Motor neuron (in vitro differentiated cells): ENCODE measurements at regions not wholly inside any gene's neighbourhood (a gene's known extent, or its start where the extent isn't known, plus 50 kb on each side); places are given as distances from the start of the nearest gene placed in this dataset.

Experiments
- ATAC-seq, 8 experiments: fragments of 200-7000 bp; cut with Tn5 transposase; replicated peaks in 6 of 8; 2 replicates each; pipeline ENCODE4 v1.8.0; 2021; ENCODE audit warnings: mild to moderate bottlenecking in 8 of 8, moderate library complexity in 8 of 8
- H3K27ac ChIP-seq, 2 donors: fragments of 250-450 bp; sonication (Bioruptor Pico); 2 replicates each; pipeline ENCODE4 v1.9.0; 2021; ENCODE audit warnings: antibody characterized with exemption in 2 of 2, mild to moderate bottlenecking in 2 of 2, moderate library complexity in 1 of 2
- H3K4me1 ChIP-seq, 2 donors: fragments of 250-450 bp; sonication (Bioruptor Pico); replicated peaks in 1 of 2; 2 replicates each; pipeline ENCODE4 v1.6.1; 2021; ENCODE audit warnings: antibody characterized with exemption in 2 of 2, mild to moderate bottlenecking in 2 of 2, moderate library complexity in 1 of 2
- H3K4me3 ChIP-seq, 5 donors: fragments of 250-450 bp; sonication (Bioruptor Pico); 2 replicates each; pipeline ENCODE4 v1.9.0; 2021; ENCODE audit warnings: antibody characterized with exemption in 5 of 5, mild to moderate bottlenecking in 5 of 5, moderate library complexity in 4 of 5
- WGBS, 10 experiments: fragments of 450-650 bp; shearing (Covaris generic); methylation state at CpG; one replicate each; pipeline ENCODE4 v1.0.0; 2022; 5-methylcytosine and 5-hydroxymethylcytosine counted together
- in situ Hi-C, 9 experiments: fragments of 400-800 bp; cut with MboI; loops; one replicate each; pipeline ENCODE4 v1.15.0; 2021; ENCODE audit warnings: low sequenced_read_pairs in 9 of 9, low pct_unique_long_range_greater_than_20kb in 2 of 9; ENCODE audit not compliant: unreplicated experiment in 9 of 9

DNA sequence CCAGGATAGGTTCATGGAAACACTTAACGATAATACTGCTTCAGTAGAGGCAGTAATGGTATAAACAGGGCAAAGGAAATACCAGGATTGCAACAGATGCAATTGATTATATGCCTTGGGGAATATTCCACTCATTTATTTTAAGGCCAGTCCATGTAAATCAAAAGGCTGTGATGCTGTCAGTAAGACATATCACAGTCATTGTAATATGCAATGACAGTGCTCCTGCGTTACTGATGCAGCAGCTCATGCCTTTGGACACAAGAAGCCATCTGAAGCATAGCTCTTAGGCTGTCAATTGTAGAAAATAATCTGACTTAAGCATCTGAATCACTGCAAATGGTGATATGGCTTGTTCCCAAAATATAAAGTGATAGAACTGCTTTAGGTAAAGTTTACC is 674.8 kb downstream of the TMTC2 start:
- Histone ChIP-seq H3K27ac (no peak overlapping the region), H3K4me1 (peaks cover 0 to 7% of the 10 kb centered on the region in 2 donors), H3K4me3 (no peak overlapping the region)
- ATAC-seq: peak in 6 of 8 experiments; percentile 46 to 89 (median 50)
- WGBS, 10 experiments: 0 to 90% (median 63%) methylated on average over 1 to 2 of the region's 2 CpGs; no CpG with 5 or more reads in 1 of the 10 experiments
- in situ Hi-C loops: no loop called here

DNA sequence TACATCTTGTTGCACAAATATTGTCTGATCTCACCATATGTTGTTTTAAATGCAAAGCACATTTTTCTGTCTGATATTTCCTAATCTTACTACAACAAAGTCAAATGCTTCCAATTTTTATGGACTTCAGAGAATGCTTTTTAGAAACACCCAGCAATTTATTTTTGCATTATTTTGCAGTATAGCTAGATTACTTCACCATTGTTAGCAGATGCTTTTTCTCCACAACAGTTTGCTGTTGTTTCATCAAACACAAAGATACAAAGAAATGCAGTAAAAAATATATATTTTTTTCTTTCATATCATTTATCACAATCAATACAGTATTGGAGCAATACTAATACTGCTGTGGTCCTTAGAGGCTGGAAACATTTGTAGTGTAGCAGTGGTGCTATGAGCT is 674.4 kb downstream of the TMTC2 start:
- H3K4me1 ChIP-seq: peaks cover 0 to 7% of the 10 kb centered on the region in 2 donors
- no peak overlapping the region for H3K4me3 ChIP-seq
- in situ Hi-C loops: no loop called here
- H3K27ac ChIP-seq: no peak overlapping the region
- ATAC-seq: no peak

DNA sequence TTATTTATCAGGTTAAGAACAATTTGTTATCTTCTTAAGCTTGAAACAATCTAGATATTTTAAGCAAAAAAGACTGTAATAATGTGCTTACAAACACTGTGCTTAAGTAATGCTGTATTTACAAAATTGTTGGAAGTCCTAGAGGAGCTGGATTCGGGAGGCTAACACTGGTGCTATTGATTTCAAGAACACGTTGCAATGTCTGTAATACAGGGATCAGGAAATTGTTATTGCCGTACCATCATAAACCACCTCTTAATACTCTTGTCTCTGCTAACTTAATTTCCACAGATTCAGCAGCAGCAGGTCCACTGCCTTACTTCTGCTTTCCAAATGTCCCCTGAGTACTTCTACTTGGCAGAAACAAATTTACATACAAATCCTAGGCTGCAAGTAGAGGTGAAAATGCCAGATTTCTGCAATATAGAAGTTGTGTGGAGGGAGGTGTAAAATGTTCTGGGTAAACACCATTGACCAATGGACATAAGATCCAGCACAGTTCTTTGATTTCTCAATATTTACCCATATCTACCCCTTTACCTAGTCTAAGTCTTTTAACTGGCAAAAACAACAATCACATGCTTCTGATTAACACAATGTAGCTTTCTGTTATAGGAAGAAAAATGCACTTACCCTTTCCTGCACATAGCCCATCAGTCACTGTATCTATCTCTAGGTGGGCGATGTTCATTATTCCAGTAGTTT is 663.4 kb downstream of the TMTC2 start:
- no peak overlapping the region for H3K4me3 ChIP-seq
- H3K4me1 ChIP-seq: no peaks in the 10 kb centered on the region
- in situ Hi-C loops: no loop called here
- H3K27ac ChIP-seq: no peak overlapping the region
- 26 to 98% (median 79%) methylated on average over 2 to 4 of the region's 4 CpGs; no CpG with 5 or more reads in 2 of the 10 experiments for WGBS, 10 experiments
- ATAC-seq: no peak

DNA sequence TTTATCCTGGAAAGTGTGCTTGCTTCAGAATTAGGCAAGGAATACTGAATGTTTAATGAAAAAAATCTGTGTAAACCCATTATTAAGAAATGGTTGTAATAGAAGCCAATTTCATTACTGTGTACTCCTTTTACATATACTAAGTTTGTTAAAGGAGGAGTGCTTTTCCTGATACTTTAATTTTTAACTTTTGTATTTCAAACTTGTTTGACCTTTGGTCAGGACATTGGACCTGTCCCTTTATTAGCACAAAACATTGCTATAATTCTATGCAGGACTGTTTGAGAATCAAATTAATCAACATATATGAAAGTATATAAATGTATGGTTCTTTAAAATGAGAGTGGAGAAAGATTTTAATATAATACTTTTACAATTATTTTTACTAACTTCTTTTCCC is 659.6 kb downstream of the TMTC2 start:
- H3K27ac ChIP-seq: no peak overlapping the region
- in situ Hi-C loops: no loop called here
- no peak for ATAC-seq
- H3K4me1 ChIP-seq: no peaks in the 10 kb centered on the region
- no peak overlapping the region for H3K4me3 ChIP-seq

DNA sequence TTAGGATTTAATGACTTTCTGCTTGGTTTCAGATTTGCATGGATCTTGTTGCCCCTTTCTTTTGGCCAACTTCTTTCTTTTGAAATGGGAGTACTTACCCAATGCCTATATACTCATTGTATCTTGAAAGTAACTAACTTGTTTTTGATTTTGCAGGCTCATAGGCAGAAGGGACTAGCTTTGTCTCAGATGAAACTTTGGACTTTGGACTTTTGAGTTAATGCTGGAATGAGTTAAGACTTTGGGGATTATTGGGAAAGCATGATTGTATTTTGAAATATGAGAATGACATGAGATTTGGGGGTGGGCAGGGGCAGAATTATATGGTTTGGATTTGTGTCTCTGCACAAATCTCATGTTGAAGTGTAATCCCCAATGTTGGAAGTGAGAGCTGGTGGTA is 657.1 kb downstream of the TMTC2 start:
- in situ Hi-C loops: no loop called here
- Histone ChIP-seq H3K27ac (no peak overlapping the region), H3K4me1 (no peaks in the 10 kb centered on the region), H3K4me3 (no peak overlapping the region)
- no peak for ATAC-seq

DNA sequence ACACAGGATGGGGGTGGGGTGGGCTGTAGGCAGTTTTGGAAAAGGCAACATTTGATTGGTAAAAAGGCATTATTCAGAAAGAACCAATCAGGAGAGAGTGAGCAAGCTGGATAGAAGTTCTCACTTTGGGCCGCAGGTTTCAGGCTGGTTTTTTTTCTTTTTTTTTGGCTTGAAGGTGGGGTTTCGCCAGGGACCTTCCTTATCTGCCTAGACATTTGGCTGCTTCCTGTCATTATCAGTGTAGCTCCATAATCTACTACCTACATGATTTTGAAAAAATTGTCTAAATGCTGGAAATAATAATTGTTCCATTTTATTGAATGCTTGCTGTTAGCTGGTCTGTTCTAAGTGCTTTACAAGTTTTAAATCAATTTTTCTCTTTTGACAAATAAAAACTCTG is 649.0 kb downstream of the TMTC2 start:
- Histone ChIP-seq H3K4me3 (no peak overlapping the region), H3K4me1 (no peaks in the 10 kb centered on the region), H3K27ac (no peak overlapping the region)
- in situ Hi-C loops: no loop called here
- WGBS, 10 experiments: 50 to 100% (median 84%) methylated on average over 1 to 2 of the region's 2 CpGs; no CpG with 5 or more reads in 2 of the 10 experiments
- no peak for ATAC-seq

DNA sequence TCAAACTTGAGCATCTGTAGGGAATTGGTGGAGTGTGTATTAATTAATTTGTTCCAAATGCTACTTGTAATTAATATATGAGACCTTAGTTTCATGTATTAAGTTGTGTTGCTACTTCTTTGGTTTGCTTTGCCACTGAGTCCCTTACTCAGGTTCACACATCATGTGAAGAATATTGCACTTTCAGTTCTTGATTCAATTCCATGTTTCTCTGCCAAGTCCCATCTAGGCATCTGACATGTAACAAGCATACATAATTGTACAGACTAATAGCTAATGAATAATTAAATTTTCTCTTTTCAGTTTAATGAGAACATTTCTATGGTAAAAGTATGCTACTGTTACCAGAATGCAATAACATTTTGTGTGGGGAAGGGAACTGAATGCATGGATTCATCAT is 640.0 kb downstream of the TMTC2 start:
- no peak overlapping the region for H3K27ac ChIP-seq
- in situ Hi-C loops: no loop called here
- peaks cover 0 to 12% of the 10 kb centered on the region in 2 donors for H3K4me1 ChIP-seq
- no peak for ATAC-seq
- no peak overlapping the region for H3K4me3 ChIP-seq

DNA sequence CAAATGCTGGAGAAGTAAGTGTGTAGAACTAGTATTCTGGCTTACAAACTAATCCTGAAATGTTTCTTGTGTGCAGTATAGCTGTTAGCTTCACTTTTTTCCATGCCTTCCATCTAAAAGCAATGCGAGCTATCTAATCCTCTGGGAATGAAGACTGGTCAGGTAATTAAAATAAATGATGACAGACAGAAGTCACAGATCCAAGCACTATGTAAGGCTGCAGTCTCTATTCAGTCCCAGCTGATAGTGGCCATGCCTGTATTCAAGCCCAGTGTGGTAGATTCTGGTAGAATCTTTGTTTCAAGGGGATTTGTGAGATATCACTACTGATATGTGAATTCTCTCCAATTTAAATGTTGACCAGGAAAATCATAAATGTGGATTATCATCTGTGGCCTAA is 637.2 kb downstream of the TMTC2 start:
- WGBS, 10 experiments: 10 to 86% (median 30%) methylated on average over 1 of the region's 1 CpG; no CpG with 5 or more reads in 2 of the 10 experiments
- Histone ChIP-seq H3K4me1 (peaks cover 0 to 13% of the 10 kb centered on the region in 2 donors), H3K27ac (no peak overlapping the region), H3K4me3 (no peak overlapping the region)
- in situ Hi-C loops: no loop called here
- peak in 4 of 8 experiments; percentile 6 to 31 (median 24) for ATAC-seq

DNA sequence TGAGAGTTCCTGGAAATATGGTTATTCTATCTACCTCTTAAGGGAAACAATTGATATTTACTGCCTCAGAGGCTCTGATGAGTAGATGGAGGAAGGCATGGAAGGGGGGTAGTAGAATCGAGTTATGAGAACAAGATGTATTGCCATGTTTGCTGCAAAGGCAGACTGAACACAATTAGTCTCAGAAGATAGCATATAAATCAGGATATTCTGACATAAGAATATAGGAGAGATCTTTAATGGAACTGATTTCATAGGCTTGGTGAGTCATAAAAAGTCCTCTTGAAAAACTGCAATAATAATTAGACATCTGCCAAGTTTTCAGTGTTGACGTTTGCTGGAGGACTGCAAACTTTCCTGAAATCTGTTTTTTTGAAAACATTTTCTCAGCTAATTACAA is 636.1 kb downstream of the TMTC2 start:
- peaks cover 0 to 24% of the 10 kb centered on the region in 2 donors for H3K4me1 ChIP-seq
- no peak overlapping the region for H3K4me3 ChIP-seq
- ATAC-seq: peak in 5 of 8 experiments; percentile 79 to 92 (median 88)
- in situ Hi-C loops: no loop called here
- no peak overlapping the region for H3K27ac ChIP-seq
- WGBS, 10 experiments: 0 to 83% (median 36%) methylated on average over 1 to 2 of the region's 2 CpGs; no CpG with 5 or more reads in 1 of the 10 experiments

DNA sequence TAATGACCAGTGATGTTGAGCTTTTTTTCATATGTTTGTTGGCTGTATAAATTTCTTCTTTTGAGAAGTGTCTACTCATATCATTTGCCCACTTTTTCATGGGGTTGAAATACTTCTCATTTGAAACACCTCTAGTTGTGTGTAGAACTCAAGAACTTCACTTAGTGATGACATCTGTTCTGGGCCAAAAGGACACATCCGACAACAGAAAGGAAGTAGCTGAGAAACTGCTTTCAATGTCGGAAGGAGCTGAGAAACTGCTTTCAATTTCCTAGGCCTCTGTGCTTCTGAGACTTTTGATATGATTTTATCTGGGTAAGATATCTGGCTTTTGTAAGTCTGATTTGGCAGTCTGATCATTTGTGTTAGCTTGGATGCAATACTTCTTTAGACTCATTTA is 635.3 kb downstream of the TMTC2 start:
- in situ Hi-C loops: no loop called here
- ATAC-seq: no peak
- WGBS, 10 experiments: 55 to 100% (median 92%) methylated on average over 1 to 2 of the region's 2 CpGs; no CpG with 5 or more reads in 2 of the 10 experiments
- Histone ChIP-seq H3K27ac (no peak overlapping the region), H3K4me1 (peaks cover 0 to 30% of the 10 kb centered on the region in 2 donors), H3K4me3 (no peak overlapping the region)

DNA sequence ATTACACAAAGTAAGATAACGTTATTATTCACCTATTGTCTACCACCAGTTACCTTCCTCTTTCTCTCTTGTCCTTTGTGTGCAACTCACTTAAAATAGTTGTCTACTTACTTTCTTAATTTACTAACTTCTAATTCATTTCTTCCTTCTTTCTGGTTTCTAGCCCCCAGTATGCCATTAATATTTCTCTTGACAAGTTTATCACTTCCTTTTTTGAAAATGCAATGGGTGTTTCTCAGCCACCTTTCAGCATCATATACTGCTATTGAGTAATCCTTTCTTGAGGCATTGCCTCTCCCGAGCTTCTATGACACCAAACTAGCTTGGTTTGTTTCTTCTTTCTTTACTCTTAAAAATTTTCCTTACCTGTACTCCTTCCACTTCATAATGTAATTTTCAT is 633.6 kb downstream of the TMTC2 start:
- Histone ChIP-seq H3K27ac (no peak overlapping the region), H3K4me3 (no peak overlapping the region), H3K4me1 (peaks cover 0 to 30% of the 10 kb centered on the region in 2 donors)
- 37 to 100% (median 84%) methylated on average over 1 to 2 of the region's 2 CpGs for WGBS, 10 experiments
- ATAC-seq: no peak
- in situ Hi-C loops: no loop called here

DNA sequence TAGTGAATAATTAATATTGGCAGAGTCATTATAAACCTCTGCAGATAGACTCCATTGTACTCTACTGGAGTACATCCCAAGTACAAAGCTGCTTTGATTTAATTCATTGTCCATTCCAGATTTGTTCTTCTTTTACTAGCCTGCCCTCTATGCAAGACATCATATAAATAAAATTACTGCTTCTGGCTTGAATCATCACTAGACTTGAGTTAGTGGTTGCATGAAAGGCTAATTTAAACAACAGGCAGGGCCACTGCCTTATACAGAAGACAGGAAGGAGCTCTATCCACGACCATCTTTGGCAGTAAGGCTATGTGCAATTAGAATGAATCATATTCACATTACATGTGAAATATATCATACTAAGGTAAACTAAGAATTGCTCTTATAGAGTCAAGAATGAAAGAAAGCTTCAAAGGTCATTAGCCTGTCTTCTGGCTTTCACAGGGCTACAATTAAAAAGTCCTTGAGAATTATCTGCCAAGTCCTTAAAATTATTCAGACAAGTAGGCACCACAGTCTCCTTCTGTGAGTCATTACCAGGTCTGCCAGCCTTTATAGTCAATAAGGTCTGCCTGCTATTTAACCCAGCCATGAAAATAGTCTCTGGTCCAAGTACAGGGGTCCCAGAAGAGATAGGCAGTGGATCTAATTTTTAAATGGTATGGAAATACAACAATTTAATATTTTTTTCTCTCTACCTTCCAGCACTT is 631.8 kb downstream of the TMTC2 start:
- WGBS, 10 experiments: 0 to 71% (median 40%) methylated on average over 1 of the region's 1 CpG; no CpG with 5 or more reads in 4 of the 10 experiments
- Histone ChIP-seq H3K4me1 (peaks cover 0 to 23% of the 10 kb centered on the region in 2 donors), H3K4me3 (no peak overlapping the region), H3K27ac (no peak overlapping the region)
- in situ Hi-C loops: no loop called here
- peak in 7 of 8 experiments; percentile 57 to 87 (median 66) for ATAC-seq

DNA sequence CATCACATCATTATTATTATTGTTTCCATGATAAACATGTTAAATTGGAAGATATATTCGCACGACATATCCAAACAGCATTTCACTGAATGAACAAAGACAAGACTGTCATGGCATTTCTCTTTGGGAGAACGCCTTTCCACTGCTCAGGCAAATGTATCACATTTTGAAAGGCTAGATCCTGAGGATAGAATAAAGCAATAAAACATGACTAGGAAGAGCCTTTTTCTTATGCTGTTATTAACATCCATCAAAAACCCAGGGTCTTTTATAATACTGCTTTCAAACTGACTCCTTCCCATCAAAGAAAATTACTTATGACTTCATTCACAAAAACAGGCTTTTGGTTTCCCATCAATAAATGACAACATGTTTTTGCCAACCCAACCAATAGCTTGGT is 630.9 kb downstream of the TMTC2 start:
- H3K4me1 ChIP-seq: peaks cover 0 to 24% of the 10 kb centered on the region in 2 donors
- H3K27ac ChIP-seq: no peak overlapping the region
- H3K4me3 ChIP-seq: no peak overlapping the region
- ATAC-seq: peak in 3 of 8 experiments; percentile 23 to 53 (median 42)
- in situ Hi-C loops: no loop called here
- WGBS, 10 experiments: 44 to 90% (median 75%) methylated on average over 1 to 3 of the region's 3 CpGs

DNA sequence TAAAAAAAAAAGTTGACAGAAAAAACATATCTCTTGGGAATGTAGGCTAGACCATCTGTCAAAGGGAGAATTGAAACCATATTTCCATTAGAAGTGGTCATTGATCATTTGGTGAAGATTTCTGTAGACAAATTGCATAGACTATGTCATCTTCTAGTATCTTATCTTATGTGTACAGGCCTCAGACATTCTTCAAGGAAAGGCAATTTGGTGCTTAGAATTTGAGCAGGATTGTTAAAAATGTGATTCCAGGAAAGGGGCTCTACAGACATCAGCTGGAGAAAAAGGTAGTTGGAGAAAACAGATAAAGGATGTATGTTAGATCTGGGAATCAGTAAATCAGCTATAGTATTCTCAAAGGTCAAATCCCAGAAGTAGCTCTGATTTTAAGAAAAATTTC is 627.1 kb downstream of the TMTC2 start:
- peak in 1 of 8 experiments; percentile 38 for ATAC-seq
- Histone ChIP-seq H3K4me3 (no peak overlapping the region), H3K4me1 (peaks cover 0 to 19% of the 10 kb centered on the region in 2 donors), H3K27ac (no peak overlapping the region)
- in situ Hi-C loops: no loop called here
